ENCODE measurements at regions not wholly inside any gene's neighbourhood (a gene's known extent, or its start where the extent isn't known, plus 50 kb on each side); places are given as distances from the start of the nearest gene placed in this dataset.

DNA sequence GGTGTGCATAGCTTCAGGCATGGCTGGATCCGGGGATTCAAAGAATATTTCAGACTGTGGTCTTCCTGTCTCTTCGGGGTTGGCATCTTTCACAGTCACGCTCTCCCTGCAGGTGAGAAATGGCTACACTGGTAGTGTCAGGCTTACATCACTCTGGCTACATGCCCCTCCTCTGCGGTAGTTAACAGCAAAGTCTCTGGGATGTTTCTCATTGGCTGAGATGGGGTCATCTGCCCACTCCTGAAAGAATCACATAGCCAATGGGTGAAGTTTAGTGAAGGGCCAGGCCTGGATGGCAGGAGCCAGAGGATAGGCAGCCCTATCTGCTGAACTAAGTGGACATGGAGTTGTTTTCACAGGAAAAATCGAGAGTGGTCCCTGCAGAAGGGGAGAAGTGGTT is 356.5 kb downstream of the MATN1 start:
- ChIA-PET CTCF (interaction anchor here (3.2 kb wide), 1 partner anchor 13 kb away, joined by 16 read pairs; no protein-coding TSS in a partner anchor), RAD21 (ENCODE audit: unreplicated experiment) (no interaction called here), POLR2A (no interaction called here), SMC1A (ENCODE audit: uncharacterized antibody, unreplicated experiment) (no interaction called here)
- FAIRE-seq (no peak), DNase-seq (ENCODE audit: low read depth, low spot score) (no peak), ATAC-seq (no peak)
- TF ChIP-seq EED (IDR thresholded peaks at IDR 0.05; ENCODE audit: low read depth) (no peak), ZNF622 (IDR thresholded peaks at IDR 0.05) (no peak), SMAD1 (IDR thresholded peaks at IDR 0.05; ENCODE audit: low read depth, partially characterized antibody) (no peak), NFYB (IDR thresholded peaks at IDR 0.05; ENCODE audit: insufficient read depth, low read depth, low read length) (no peak), HCFC1 (IDR thresholded peaks at IDR 0.05; ENCODE audit: low read length) (no peak), HDAC2 (IDR thresholded peaks at IDR 0.05) (no peak), MEF2A (IDR thresholded peaks at IDR 0.05; ENCODE audit: insufficient read depth, low read depth, low read length) (no peak), EZH2 (IDR thresholded peaks at IDR 0.05; ENCODE audit: borderline replicate concordance, control insufficient read depth, low read depth, low read length) (no peak)
- TF ChIP-seq, protein P1, sequence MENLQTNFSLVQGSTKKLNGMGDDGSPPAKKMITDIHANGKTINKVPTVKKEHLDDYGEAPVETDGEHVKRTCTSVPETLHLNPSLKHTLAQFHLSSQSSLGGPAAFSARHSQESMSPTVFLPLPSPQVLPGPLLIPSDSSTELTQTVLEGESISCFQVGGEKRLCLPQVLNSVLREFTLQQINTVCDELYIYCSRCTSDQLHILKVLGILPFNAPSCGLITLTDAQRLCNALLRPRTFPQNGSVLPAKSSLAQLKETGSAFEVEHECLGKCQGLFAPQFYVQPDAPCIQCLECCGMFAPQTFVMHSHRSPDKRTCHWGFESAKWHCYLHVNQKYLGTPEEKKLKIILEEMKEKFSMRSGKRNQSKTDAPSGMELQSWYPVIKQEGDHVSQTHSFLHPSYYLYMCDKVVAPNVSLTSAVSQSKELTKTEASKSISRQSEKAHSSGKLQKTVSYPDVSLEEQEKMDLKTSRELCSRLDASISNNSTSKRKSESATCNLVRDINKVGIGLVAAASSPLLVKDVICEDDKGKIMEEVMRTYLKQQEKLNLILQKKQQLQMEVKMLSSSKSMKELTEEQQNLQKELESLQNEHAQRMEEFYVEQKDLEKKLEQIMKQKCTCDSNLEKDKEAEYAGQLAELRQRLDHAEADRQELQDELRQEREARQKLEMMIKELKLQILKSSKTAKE (IDR thresholded peaks at IDR 0.05; ENCODE audit: low read depth, poor library complexity, severe bottlenecking): no peak
- TF ChIP-seq, protein P2, sequence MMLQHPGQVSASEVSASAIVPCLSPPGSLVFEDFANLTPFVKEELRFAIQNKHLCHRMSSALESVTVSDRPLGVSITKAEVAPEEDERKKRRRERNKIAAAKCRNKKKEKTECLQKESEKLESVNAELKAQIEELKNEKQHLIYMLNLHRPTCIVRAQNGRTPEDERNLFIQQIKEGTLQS (IDR thresholded peaks at IDR 0.05; ENCODE audit: borderline replicate concordance, extremely low read depth, low read depth, low read length): no peak
- TF ChIP-seq, protein P3, sequence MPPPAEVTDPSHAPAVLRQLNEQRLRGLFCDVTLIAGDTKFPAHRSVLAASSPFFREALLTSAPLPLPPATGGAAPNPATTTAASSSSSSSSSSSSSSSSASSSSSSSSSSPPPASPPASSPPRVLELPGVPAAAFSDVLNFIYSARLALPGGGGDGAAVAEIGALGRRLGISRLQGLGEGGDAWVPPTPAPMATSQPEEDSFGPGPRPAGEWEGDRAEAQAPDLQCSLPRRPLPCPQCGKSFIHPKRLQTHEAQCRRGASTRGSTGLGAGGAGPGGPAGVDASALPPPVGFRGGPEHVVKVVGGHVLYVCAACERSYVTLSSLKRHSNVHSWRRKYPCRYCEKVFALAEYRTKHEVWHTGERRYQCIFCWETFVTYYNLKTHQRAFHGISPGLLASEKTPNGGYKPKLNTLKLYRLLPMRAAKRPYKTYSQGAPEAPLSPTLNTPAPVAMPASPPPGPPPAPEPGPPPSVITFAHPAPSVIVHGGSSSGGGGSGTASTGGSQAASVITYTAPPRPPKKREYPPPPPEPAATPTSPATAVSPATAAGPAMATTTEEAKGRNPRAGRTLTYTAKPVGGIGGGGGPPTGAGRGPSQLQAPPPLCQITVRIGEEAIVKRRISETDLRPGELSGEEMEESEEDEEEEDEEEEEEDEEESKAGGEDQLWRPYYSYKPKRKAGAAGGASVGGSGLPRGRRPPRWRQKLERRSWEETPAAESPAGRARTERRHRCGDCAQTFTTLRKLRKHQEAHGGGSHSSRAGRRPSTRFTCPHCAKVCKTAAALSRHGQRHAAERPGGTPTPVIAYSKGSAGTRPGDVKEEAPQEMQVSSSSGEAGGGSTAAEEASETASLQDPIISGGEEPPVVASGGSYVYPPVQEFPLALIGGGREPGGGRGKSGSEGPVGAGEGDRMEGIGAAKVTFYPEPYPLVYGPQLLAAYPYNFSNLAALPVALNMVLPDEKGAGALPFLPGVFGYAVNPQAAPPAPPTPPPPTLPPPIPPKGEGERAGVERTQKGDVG (CRISPR knock-in tag; IDR thresholded peaks at IDR 0.05): no peak
- no peak overlapping the region for H3K4me3 ChIP-seq
- H3K79me2 ChIP-seq (ENCODE audit: control insufficient read depth, insufficient read depth, low read length): no peaks in the 10 kb centered on the region
- H3K4me1 ChIP-seq (ENCODE audit: control insufficient read depth, insufficient read depth, low read length): no peaks in the 10 kb centered on the region
- H3K4me2 ChIP-seq (ENCODE audit: control insufficient read depth, insufficient read depth): no peak overlapping the region
- no peaks in the 10 kb centered on the region for H3K9me3 ChIP-seq (replicated peaks; ENCODE audit: control insufficient read depth, insufficient read depth, low read length)
- in situ Hi-C loops (cut with MboI): no loop called here
- no peak overlapping the region for H3K27ac ChIP-seq (ENCODE audit: control insufficient read depth, insufficient read depth)
- H3K9ac ChIP-seq (ENCODE audit: control insufficient read depth, insufficient read depth, low read length): no peak overlapping the region
- no peaks in the 10 kb centered on the region for H3K36me3 ChIP-seq (ENCODE audit: control insufficient read depth in 2 of 2, insufficient read depth in 2 of 2, low read length in 1 of 2)
- H3K27me3 ChIP-seq (replicated peaks in 1 of 2; ENCODE audit: control insufficient read depth in 2 of 2, insufficient read depth in 2 of 2, low read length in 1 of 2): no peaks in the 10 kb centered on the region; a peak in 1 of 4 replicates
- 20% methylated on average over 5 of the region's 5 CpGs for WGBS (ENCODE audit: insufficient coverage, insufficient replicate concordance, low lambda C conversion rate, missing lambda C conversion rate)
- no peak overlapping the region for H2AFZ ChIP-seq (ENCODE audit: control insufficient read depth, low read depth, low read length)
- no TSS peak for BruUV-seq (replicated peaks)
- intact Hi-C loops (cut with micrococcal nuclease; ENCODE audit: unreplicated experiment): no loop called here
- no peaks in the 10 kb centered on the region for H4K20me1 ChIP-seq (ENCODE audit: control insufficient read depth, insufficient read depth)
